NCI-H2107 treated with DMSO at 0.1 percent for 48 hours (cell line): ENCODE measurements at regions not wholly inside any gene's neighbourhood (a gene's known extent, or its start where the extent isn't known, plus 50 kb on each side); places are given as distances from the start of the nearest gene placed in this dataset.

Experiments used
- DNase-seq: peaks from one replicate; lab custom pipeline; 2025; ENCODE audit not compliant: unreplicated experiment; lab: John Stamatoyannopoulos, UW

- no peak for DNase-seq
These were observed 153.9 kb upstream of the BMPER start for GRCh38 chr7:33751443-33751842.

- DNase-seq = no peak
These were observed 151.3 kb upstream of the BMPER start for GRCh38 chr7:33753881-33754525.

GRCh38 chr7:33754933-33755928 lies 150.1 kb upstream of the BMPER start:
- no peak for DNase-seq

GRCh38 chr7:33757050-33757449 lies 148.3 kb upstream of the BMPER start:
- no peak for DNase-seq

GRCh38 chr7:33757563-33758165 lies 147.7 kb upstream of the BMPER start:
- peak; percentile 4 for DNase-seq

- no peak for DNase-seq
These were observed 145.2 kb upstream of the BMPER start for GRCh38 chr7:33760146-33760545.

- no peak for DNase-seq
These were observed 144.5 kb upstream of the BMPER start for GRCh38 chr7:33760834-33761233.

GRCh38 chr7:33761449-33762080 lies 143.8 kb upstream of the BMPER start:
- DNase-seq = no peak

GRCh38 chr7:33762151-33762910 lies 143.0 kb upstream of the BMPER start:
- no peak for DNase-seq

GRCh38 chr7:33762911-33763306 lies 142.4 kb upstream of the BMPER start:
- no peak for DNase-seq

GRCh38 chr7:33764752-33765451 lies 140.4 kb upstream of the BMPER start:
- DNase-seq = no peak

GRCh38 chr7:33766405-33766804 lies 138.9 kb upstream of the BMPER start:
- no peak for DNase-seq

- DNase-seq = no peak
These were observed 135.4 kb upstream of the BMPER start for GRCh38 chr7:33769930-33770329.

GRCh38 chr7:33770576-33770975 lies 134.8 kb upstream of the BMPER start:
- no peak for DNase-seq

GRCh38 chr7:33771422-33771821 lies 133.9 kb upstream of the BMPER start:
- no peak for DNase-seq

- DNase-seq = no peak
These were observed 132.3 kb upstream of the BMPER start for GRCh38 chr7:33773053-33773452.

- DNase-seq = peak; percentile 4
These were observed 130.4 kb upstream of the BMPER start for GRCh38 chr7:33774762-33775523.

- no peak for DNase-seq
These were observed 129.5 kb upstream of the BMPER start for GRCh38 chr7:33775790-33776189.

- no peak for DNase-seq
These were observed 128.6 kb upstream of the BMPER start for GRCh38 chr7:33776788-33777187.
